ENCODE measurements at regions not wholly inside any gene's neighbourhood (a gene's known extent, or its start where the extent isn't known, plus 50 kb on each side); places are given as distances from the start of the nearest gene placed in this dataset.

DNA sequence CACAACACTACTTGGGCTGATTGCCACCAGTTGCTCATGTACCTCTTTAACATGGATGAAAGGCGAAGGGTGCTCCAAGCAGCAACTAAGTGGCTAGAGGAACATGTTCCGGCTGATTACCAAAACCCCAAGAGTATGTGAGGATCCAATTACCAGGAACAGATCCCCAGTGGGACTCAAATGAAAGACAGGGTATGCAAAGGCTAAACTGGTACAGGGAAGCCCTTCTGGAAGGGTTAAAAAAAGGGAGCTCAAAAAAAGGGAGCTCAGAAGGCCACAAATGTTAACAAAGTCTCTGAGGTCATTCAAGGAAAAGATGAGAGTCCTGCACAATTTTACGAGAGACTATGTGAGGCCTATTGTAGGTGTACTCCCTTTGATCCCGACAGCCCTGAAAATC lies 604.7 kb downstream of the UQCRFS1 start:
- no peaks in the 10 kb centered on the region for H3K27me3 ChIP-seq (ENCODE audit: insufficient read depth, low read length, poor library complexity, severe bottlenecking)

DNA sequence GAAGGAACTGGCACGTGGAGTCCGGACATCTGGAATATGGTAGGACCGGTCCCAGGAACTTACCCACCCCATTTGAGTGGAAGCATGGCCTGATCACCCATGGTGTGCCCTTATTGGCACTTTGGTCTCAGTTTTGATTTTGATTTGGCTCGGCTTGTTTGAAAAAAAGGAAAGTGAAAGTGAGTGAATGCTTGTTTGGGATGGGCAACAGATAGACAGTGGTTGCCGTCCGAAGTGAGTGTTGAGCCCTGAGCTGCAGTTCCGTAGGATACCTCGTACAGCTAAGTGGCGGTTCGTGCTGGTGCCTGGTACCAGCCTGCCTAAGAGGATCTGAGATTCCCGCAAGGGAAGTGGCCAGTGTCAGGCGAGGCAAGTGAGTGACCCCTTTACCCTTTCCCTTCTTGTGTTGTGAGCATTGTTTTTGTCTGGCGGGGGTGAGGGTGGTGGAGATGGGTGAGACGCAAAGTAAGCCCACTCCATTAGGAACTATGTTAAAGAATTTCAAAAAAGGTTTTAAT lies 605.8 kb downstream of the UQCRFS1 start:
- Histone ChIP-seq H3K9ac (ENCODE audit: low read depth, low read length, poor library complexity, severe bottlenecking) (no peak overlapping the region), H3K9me2 (replicated peaks; ENCODE audit: low read depth, low read length) (no peaks in the 10 kb centered on the region), H3K4me3 (ENCODE audit: low read length, poor library complexity, severe bottlenecking) (no peak overlapping the region), H3K36me3 (ENCODE audit: insufficient read depth, low read length) (no peaks in the 10 kb centered on the region), H3K4me1 (ENCODE audit: insufficient read depth, low read length, poor library complexity, severe bottlenecking) (no peaks in the 10 kb centered on the region), H3F3A (ENCODE audit: low read depth) (no peaks in the 10 kb centered on the region), H3K9me3 (ENCODE audit: insufficient read depth, low read depth, low read length) (peaks cover 4% of the 10 kb centered on the region; the same call in 1 of the 2 replicates), H3K27me3 (ENCODE audit: insufficient read depth, low read length, poor library complexity, severe bottlenecking) (no peaks in the 10 kb centered on the region), H2AFZ (ENCODE audit: low read length) (no peak overlapping the region), H3K79me2 (ENCODE audit: insufficient read depth, low read length) (no peaks in the 10 kb centered on the region), H4K20me1 (ENCODE audit: insufficient read depth, low read length, poor library complexity, severe bottlenecking) (no peaks in the 10 kb centered on the region), H3K4me2 (ENCODE audit: low read depth, low read length, poor library complexity, severe bottlenecking) (no peak overlapping the region)
- TF ChIP-seq EZH2phosphoT487 (IDR thresholded peaks at IDR 0.05; ENCODE audit: borderline replicate concordance), result no peak
- TF ChIP-seq, protein P1, sequence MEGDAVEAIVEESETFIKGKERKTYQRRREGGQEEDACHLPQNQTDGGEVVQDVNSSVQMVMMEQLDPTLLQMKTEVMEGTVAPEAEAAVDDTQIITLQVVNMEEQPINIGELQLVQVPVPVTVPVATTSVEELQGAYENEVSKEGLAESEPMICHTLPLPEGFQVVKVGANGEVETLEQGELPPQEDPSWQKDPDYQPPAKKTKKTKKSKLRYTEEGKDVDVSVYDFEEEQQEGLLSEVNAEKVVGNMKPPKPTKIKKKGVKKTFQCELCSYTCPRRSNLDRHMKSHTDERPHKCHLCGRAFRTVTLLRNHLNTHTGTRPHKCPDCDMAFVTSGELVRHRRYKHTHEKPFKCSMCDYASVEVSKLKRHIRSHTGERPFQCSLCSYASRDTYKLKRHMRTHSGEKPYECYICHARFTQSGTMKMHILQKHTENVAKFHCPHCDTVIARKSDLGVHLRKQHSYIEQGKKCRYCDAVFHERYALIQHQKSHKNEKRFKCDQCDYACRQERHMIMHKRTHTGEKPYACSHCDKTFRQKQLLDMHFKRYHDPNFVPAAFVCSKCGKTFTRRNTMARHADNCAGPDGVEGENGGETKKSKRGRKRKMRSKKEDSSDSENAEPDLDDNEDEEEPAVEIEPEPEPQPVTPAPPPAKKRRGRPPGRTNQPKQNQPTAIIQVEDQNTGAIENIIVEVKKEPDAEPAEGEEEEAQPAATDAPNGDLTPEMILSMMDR (conservative IDR thresholded peaks at IDR 0.05; ENCODE audit: low read length), result no peak

More for the DNA sequence above, 604.7 kb downstream of the UQCRFS1 start:
- Histone ChIP-seq H3K4me2 (ENCODE audit: low read depth, low read length, poor library complexity, severe bottlenecking) (no peak overlapping the region), H3K9me2 (replicated peaks; ENCODE audit: low read depth, low read length) (no peaks in the 10 kb centered on the region), H2AFZ (ENCODE audit: low read length) (no peak overlapping the region), H3K4me1 (ENCODE audit: insufficient read depth, low read length, poor library complexity, severe bottlenecking) (no peaks in the 10 kb centered on the region), H3K4me3 (ENCODE audit: low read length, poor library complexity, severe bottlenecking) (no peak overlapping the region), H3K9ac (ENCODE audit: low read depth, low read length, poor library complexity, severe bottlenecking) (no peak overlapping the region), H4K20me1 (ENCODE audit: insufficient read depth, low read length, poor library complexity, severe bottlenecking) (no peaks in the 10 kb centered on the region), H3K9me3 (ENCODE audit: insufficient read depth, low read depth, low read length) (peaks cover 8% of the 10 kb centered on the region; the same call in 1 of the 2 replicates), H3K79me2 (ENCODE audit: insufficient read depth, low read length) (no peaks in the 10 kb centered on the region), H3K36me3 (ENCODE audit: insufficient read depth, low read length) (no peaks in the 10 kb centered on the region), H3F3A (ENCODE audit: low read depth) (no peaks in the 10 kb centered on the region)
- TF ChIP-seq, protein P1 (conservative IDR thresholded peaks at IDR 0.05; ENCODE audit: low read length), result no peak
- TF ChIP-seq EZH2phosphoT487 (IDR thresholded peaks at IDR 0.05; ENCODE audit: borderline replicate concordance), result no peak

DNA sequence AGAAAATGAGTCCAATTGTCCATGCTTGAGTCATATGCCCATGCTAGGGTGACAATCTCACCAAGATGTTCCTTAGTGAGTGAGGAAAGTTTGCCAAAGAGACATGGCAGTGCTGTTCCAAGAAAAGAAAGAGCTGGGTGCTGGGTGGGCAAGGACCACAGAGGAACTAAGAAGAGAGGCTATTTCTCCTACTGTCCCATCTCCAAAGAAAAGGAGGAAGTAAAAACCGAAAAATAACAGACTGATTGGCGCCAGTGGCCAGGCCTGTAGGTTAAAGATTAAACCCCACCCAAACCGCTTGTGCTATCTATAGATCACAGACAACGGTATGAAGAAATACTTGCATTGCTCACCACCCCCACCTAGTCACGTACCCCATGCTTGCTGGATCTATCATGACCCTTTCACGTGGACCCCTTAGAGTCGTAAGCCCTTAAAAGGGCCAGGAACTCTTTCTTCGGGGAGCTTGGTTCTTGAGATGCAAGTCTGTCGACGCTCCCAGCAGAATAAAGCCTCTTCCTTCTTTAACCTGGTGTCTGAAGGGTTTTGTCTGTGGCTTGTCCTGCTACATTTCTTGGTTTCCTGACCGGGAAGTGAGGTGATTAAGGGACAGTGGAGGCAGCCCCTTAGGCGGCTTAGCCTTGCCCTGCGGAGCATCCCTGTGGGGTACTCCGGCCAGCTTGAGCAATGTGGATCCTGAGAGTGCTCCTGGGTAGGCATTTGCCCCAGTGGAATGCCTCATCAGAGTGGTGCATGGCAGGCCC lies 606.5 kb downstream of the UQCRFS1 start:
- Histone ChIP-seq H2AFZ (ENCODE audit: low read length) (no peak overlapping the region), H3K9me2 (replicated peaks; ENCODE audit: low read depth, low read length) (no peaks in the 10 kb centered on the region), H4K20me1 (ENCODE audit: insufficient read depth, low read length, poor library complexity, severe bottlenecking) (no peaks in the 10 kb centered on the region), H3K36me3 (ENCODE audit: insufficient read depth, low read length) (no peaks in the 10 kb centered on the region), H3F3A (ENCODE audit: low read depth) (no peaks in the 10 kb centered on the region), H3K27me3 (ENCODE audit: insufficient read depth, low read length, poor library complexity, severe bottlenecking) (no peaks in the 10 kb centered on the region), H3K4me1 (ENCODE audit: insufficient read depth, low read length, poor library complexity, severe bottlenecking) (no peaks in the 10 kb centered on the region), H3K9ac (ENCODE audit: low read depth, low read length, poor library complexity, severe bottlenecking) (no peak overlapping the region), H3K4me2 (ENCODE audit: low read depth, low read length, poor library complexity, severe bottlenecking) (no peak overlapping the region), H3K4me3 (ENCODE audit: low read length, poor library complexity, severe bottlenecking) (no peak overlapping the region), H3K79me2 (ENCODE audit: insufficient read depth, low read length) (no peaks in the 10 kb centered on the region), H3K9me3 (ENCODE audit: insufficient read depth, low read depth, low read length) (peaks cover 4% of the 10 kb centered on the region; the same call in 1 of the 2 replicates)
- no peak for TF ChIP-seq EZH2phosphoT487 (IDR thresholded peaks at IDR 0.05; ENCODE audit: borderline replicate concordance)
- TF ChIP-seq, protein P1 (conservative IDR thresholded peaks at IDR 0.05; ENCODE audit: low read length), result no peak

All from Loucy (cell line).